GM19328 (cell line): ENCODE measurements at regions not wholly inside any gene's neighbourhood (a gene's known extent, or its start where the extent isn't known, plus 50 kb on each side); places are given as distances from the start of the nearest gene placed in this dataset.
A peak's percentile ranks its signal among the peaks of the same experiment; 100 is the strongest.

Experiments used
- ATAC-seq: cut with Tn5 transposase; IDR thresholded peaks from one replicate; pipeline ENCODE4 v1.9.1; 2021; ENCODE audit warnings: mild to moderate bottlenecking, moderate library complexity; ENCODE audit not compliant: unreplicated experiment

GRCh38 chr13:33686772-33687480 lies 131.0 kb upstream of the RFC3 start:
- no peak for ATAC-seq

DNA sequence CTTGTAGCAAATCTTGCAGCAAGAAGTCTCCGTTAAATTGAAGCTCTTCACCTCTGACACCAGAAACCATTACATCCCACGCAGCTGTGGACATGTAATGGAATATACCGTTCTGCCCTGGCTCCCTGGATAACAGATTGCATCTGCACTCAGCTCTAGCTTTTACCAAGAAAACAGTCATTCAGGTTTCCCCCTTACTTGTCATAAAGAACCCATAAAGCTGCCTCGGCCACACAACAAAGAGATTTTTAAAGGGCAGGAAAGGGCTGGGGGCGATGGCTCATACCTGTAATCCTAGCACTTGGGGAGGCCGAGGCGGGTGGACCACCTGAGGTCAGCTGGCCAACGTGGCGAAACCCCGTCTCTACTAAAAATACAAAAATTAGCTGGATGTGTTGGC lies 127.6 kb upstream of the RFC3 start:
- ATAC-seq = no peak

- ATAC-seq = no peak
These were observed 126.0 kb upstream of the RFC3 start for GRCh38 chr13:33691980-33692379.

- no peak for ATAC-seq
These were observed 125.4 kb upstream of the RFC3 start for GRCh38 chr13:33692531-33692930.

- no peak for ATAC-seq
These were observed 123.4 kb upstream of the RFC3 start for GRCh38 chr13:33694546-33694945.

GRCh38 chr13:33696530-33696929 lies 121.4 kb upstream of the RFC3 start:
- no peak for ATAC-seq

- ATAC-seq = no peak
These were observed 120.0 kb upstream of the RFC3 start for GRCh38 chr13:33697926-33698325.

- ATAC-seq = no peak
These were observed 110.5 kb upstream of the RFC3 start for GRCh38 chr13:33707449-33707848.

DNA sequence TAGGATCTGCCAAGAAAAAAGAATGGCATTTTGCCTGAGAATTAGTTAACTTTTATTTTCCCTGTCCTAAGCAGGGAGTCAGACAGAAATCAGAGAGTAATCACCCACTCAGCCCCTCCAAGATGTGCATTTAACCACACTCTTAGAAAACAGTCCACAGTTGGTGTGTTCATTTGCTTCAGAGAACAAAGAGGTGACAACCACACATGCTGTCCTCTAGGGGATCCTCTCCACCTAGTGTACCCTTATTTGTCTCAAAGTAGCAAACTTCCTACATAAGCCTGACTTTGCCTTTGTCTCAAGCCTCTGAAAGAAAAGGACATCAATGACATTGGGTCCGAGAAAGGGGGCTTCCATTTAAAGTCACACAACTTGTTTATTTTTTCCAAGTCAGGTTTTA lies 107.0 kb upstream of the RFC3 start:
- ATAC-seq = no peak

DNA sequence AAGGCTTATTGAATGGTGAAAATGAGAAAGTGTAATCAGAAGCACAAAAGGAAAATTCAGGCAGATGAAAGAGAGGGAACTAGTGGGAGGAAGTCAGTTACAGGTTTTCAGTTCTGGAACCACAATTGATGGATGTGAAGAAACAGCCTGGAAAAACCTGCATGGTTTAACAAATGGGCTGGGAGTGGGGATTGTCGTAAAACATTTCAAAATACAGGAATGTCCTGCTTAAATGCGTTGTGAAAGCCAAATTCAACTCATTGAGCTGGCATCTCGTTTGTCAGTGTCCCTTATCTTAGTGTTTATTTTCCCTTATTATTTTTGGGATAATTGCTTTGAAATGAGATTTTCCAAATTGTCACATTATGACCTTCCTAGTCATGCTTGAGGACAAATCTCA lies 106.5 kb upstream of the RFC3 start:
- no peak for ATAC-seq

DNA sequence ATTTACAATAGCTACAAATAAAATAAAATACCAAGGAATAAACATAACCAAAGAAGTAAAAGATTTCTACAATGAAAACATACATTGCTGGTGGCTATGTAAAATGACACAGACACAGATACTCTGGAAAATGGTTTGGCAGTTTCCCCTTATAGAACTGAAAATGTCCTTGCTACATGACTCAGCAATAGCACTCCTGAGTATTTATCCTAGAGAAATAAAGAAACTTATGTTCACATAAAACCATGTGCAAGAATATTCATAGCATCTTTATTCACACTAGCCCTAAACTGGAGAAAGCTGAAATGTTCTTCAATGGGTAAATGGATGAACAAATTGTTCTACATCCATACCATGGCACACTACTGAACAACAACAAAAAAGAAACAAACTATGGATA lies 100.2 kb upstream of the RFC3 start:
- no peak for ATAC-seq

DNA sequence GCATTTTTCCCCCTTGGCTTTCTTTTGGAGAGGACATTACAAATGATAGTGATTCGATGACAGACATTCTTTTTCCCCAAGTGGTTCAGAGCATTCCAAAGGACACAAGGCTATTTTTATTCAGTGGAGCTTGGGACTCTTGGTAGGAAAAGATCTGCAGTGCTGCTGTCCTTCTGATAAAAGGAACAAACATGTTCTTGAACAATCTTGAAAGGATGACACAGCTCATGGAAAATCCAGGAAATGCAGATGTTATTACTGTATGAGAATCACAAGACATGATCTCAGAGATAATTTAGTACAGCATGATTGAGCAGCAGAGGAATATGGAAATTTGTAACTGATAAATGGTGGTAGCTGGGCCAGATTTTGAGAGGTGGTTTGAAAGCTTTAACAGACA lies 96.2 kb upstream of the RFC3 start:
- no peak for ATAC-seq

DNA sequence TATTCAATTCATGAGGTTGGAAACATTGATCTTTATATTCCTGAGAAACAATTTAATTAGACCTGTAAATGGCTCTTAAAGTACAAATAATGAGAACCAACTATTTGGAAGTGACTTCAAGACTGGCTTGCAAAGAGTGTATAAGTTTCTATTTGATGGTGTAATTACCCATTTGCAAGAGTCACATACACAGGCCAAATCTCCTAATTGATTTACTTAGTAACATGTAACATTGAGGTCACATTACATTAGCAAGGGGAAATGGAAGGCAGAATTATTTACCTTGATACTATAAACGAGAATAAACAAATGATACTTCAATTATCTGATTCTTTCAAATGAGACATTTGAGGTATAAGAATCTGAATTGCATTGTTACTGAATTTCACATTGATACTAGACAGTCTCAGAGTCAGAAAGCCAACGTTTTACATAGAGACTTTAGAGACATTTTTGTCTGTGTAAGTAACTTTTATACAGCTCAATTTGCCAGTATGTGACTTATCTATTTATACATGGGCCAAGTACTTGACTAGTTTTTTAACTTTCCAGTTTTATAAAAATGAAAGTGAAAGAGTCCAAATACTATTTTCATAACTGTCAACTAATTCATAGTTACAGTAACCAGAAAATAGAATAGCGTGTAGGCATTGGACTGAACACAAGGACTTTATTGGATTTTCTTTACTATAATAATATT lies 95.6 kb upstream of the RFC3 start:
- no peak for ATAC-seq

GRCh38 chr13:33723365-33723764 lies 94.6 kb upstream of the RFC3 start:
- no peak for ATAC-seq

- ATAC-seq = peak; percentile 53
These were observed 94.0 kb upstream of the RFC3 start for GRCh38 chr13:33723772-33724435.

GRCh38 chr13:33725340-33725739 lies 92.6 kb upstream of the RFC3 start:
- ATAC-seq = no peak

DNA sequence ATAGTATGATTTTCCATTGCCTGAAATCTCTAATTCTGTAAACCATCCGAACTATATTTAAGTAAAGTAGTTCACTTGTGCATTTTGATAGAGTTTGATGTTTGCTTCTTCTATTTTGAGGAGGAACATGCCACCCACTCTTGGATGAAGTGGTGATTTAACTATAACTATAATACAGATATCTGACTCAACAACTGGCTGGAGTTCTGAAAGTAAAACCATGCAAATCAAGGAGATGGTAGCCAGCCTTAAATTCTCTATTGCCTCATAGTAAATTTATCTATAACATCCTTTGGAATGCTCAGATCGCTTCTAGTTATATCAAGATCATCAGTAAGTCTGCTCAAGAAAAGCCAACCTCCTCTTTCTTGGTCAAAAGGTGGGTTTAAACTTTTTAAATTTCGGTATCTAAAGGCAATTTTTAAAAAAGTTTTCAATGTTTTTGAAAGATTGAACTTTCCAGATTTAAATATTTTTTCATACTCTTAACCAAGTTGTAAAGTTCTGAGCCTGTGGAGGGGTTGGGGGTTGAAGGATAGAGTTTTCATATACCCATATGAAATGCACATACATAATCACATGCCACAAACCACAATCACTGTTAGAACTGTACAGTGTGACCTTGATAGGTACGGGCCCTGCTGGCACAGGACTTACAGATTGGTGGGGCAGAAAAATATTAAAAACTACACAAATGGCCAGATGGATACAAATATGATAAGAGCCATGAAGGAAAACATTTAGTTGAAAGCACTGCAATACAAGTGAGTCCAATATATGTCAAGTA lies 90.5 kb upstream of the RFC3 start:
- no peak for ATAC-seq

GRCh38 chr13:33728271-33729037 lies 89.5 kb upstream of the RFC3 start:
- ATAC-seq = peak; percentile 76

- no peak for ATAC-seq
These were observed 87.8 kb upstream of the RFC3 start for GRCh38 chr13:33730147-33730546.

GRCh38 chr13:33730619-33731018 lies 87.3 kb upstream of the RFC3 start:
- ATAC-seq = no peak

DNA sequence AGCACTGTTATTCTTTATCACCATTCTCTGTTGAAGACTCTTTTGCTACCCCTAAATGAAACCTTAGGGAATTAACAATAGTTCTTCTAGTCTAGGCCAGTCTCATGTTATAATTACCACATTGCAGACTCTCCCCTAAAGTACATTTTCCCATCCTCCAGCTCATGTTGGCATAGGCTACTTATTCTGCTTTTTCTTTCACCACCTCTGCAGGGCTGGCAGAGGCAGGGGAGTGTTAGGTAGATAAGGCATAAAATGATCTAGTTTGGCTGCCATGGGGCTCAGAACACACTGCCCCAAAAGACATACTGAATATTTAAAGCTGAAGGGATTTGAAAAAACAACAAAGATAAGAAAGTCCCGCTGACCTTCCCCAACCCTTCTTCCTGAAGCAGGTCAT lies 82.7 kb upstream of the RFC3 start:
- no peak for ATAC-seq
